ENCODE measurements at regions not wholly inside any gene's neighbourhood (a gene's known extent, or its start where the extent isn't known, plus 50 kb on each side); places are given as distances from the start of the nearest gene placed in this dataset.

- H3K9me3 Mint-ChIP-seq (ENCODE audit: low read depth), result peaks cover 5% of the 10 kb centered on the region
- H3K27me3 Mint-ChIP-seq, result peaks cover 27% of the 10 kb centered on the region
- DNase-seq (ENCODE audit: low spot score, unreplicated experiment), result peak; percentile 70
- no peak overlapping the region for H3K27ac Mint-ChIP-seq
- no peaks in the 10 kb centered on the region for H3K36me3 Mint-ChIP-seq (ENCODE audit: insufficient read depth)
- peak; percentile 96 for TF ChIP-seq CTCF (IDR thresholded peaks at IDR 0.05; ENCODE audit: unreplicated experiment)
- peak overlapping the region; percentile 55 for H3K4me3 Mint-ChIP-seq (ENCODE audit: low read depth)
- H3K4me1 Mint-ChIP-seq (ENCODE audit: low read depth), result peaks cover 4% of the 10 kb centered on the region
Measured at GRCh38 chr9:93827545-93828330, 127.4 kb downstream of the BARX1 start.

GRCh38 chr9:93826905-93827544, 128.1 kb downstream of the BARX1 start:
- no peaks in the 10 kb centered on the region for H3K36me3 Mint-ChIP-seq (ENCODE audit: insufficient read depth)

GRCh38 chr9:93826209-93826608, 128.9 kb downstream of the BARX1 start:
- Mint-ChIP-seq H3K36me3 (ENCODE audit: insufficient read depth) (no peaks in the 10 kb centered on the region), H3K4me3 (ENCODE audit: low read depth) (no peak overlapping the region), H3K27me3 (peaks cover 38% of the 10 kb centered on the region), H3K4me1 (ENCODE audit: low read depth) (peaks cover 4% of the 10 kb centered on the region), H3K27ac (no peak overlapping the region), H3K9me3 (ENCODE audit: low read depth) (peaks cover 6% of the 10 kb centered on the region)
- TF ChIP-seq CTCF (IDR thresholded peaks at IDR 0.05; ENCODE audit: unreplicated experiment), result peak; percentile 63
- peak; percentile 34 for DNase-seq (ENCODE audit: low spot score, unreplicated experiment)

More at GRCh38 chr9:93826905-93827544, 128.1 kb downstream of the BARX1 start:
- H3K4me1 Mint-ChIP-seq (ENCODE audit: low read depth), result peaks cover 4% of the 10 kb centered on the region
- peaks cover 29% of the 10 kb centered on the region for H3K27me3 Mint-ChIP-seq
- H3K4me3 Mint-ChIP-seq (ENCODE audit: low read depth), result no peak overlapping the region
- peaks cover 6% of the 10 kb centered on the region for H3K9me3 Mint-ChIP-seq (ENCODE audit: low read depth)
- H3K27ac Mint-ChIP-seq, result no peak overlapping the region
- no peak for TF ChIP-seq CTCF (IDR thresholded peaks at IDR 0.05; ENCODE audit: unreplicated experiment)
- DNase-seq (ENCODE audit: low spot score, unreplicated experiment), result no peak

- no peak for TF ChIP-seq CTCF (IDR thresholded peaks at IDR 0.05; ENCODE audit: unreplicated experiment)
- peaks cover 41% of the 10 kb centered on the region for H3K27me3 Mint-ChIP-seq
- H3K4me3 Mint-ChIP-seq (ENCODE audit: low read depth), result no peak overlapping the region
- no peak for DNase-seq (ENCODE audit: low spot score, unreplicated experiment)
- no peak overlapping the region for H3K27ac Mint-ChIP-seq
- peaks cover 6% of the 10 kb centered on the region for H3K9me3 Mint-ChIP-seq (ENCODE audit: low read depth)
- H3K36me3 Mint-ChIP-seq (ENCODE audit: insufficient read depth), result no peaks in the 10 kb centered on the region
- H3K4me1 Mint-ChIP-seq (ENCODE audit: low read depth), result peaks cover 4% of the 10 kb centered on the region
Measured at GRCh38 chr9:93825348-93826115, 129.6 kb downstream of the BARX1 start.

All from progenitor cell of endocrine pancreas (in vitro differentiated cells).